CD4-positive, alpha-beta T cell (primary cell): ENCODE measurements at regions not wholly inside any gene's neighbourhood (a gene's known extent, or its start where the extent isn't known, plus 50 kb on each side); places are given as distances from the start of the nearest gene placed in this dataset.

Experiments used
- ATAC-seq: fragments of 200-7000 bp; cut with Tn5 transposase; one replicate; pipeline ENCODE4 v1.10.0; 2022; ENCODE audit warnings: mild to moderate bottlenecking; ENCODE audit not compliant: poor library complexity
- CTCF ChIA-PET: fragments of 350-600 bp; sonication (Branson Sonifier 250); formaldehyde crosslinking; loops from one replicate; lab custom pipeline; 2021; ENCODE audit warnings: antibody characterized with exemption, inconsistent platforms; lab: Charles Lee
- POLR2A ChIA-PET: fragments of 350-600 bp; sonication (Branson Sonifier 250); formaldehyde crosslinking; loops from one replicate; lab custom pipeline; 2021; ENCODE audit warnings: antibody characterized with exemption, inconsistent platforms; lab: Charles Lee
- DNase-seq, 14 experiments: peaks; one replicate each; pipeline ENCODE4 v3.0.0-alpha.2; 2013 to 2020; ENCODE audit warnings: mixed read lengths in 2 of 14
- H3K27ac ChIP-seq, 2 donors: one replicate each; pipeline versions ENCODE4 v1.5.1 to v1.7.0; 2013; ENCODE audit warnings: low read length in 2 of 2, low read depth in 1 of 2, mild to moderate bottlenecking in 1 of 2
- H3K27me3 ChIP-seq, 2 experiments: 1 replicate in 1 of 2; 2 replicates in 1 of 2; pipeline versions ENCODE4 v1.6.1 to v1.7.0; 2013; ENCODE audit warnings: low read length in 2 of 2, control low read depth in 1 of 2, mild to moderate bottlenecking in 1 of 2, moderate library complexity in 1 of 2; ENCODE audit not compliant: insufficient read depth in 2 of 2, control insufficient read depth in 1 of 2
- H3K36me3 ChIP-seq: one replicate; pipeline ENCODE4 v1.6.1; 2013; ENCODE audit warnings: low read length, control low read depth; ENCODE audit not compliant: insufficient read depth
- H3K4me1 ChIP-seq: one replicate; pipeline ENCODE4 v1.6.1; 2013; ENCODE audit warnings: low read length, control low read depth; ENCODE audit not compliant: insufficient read depth
- H3K4me3 ChIP-seq: one replicate; pipeline ENCODE4 v1.5.1; 2013; ENCODE audit warnings: mild to moderate bottlenecking, low read length, moderate library complexity
- H3K9me3 ChIP-seq, 2 experiments: 1 replicate in 1 of 2; 2 replicates in 1 of 2; pipeline versions ENCODE4 v1.6.1 to v1.7.0; 2013; ENCODE audit warnings: low read length in 2 of 2, mild to moderate bottlenecking in 2 of 2, control low read depth in 1 of 2, moderate library complexity in 1 of 2; ENCODE audit not compliant: control insufficient read depth in 1 of 2, insufficient read depth in 1 of 2
- H3K27ac Mint-ChIP-seq: one replicate; pipeline ENCODE4 v1.8.0; 2020; ENCODE audit warnings: mixed read lengths
- H3K27me3 Mint-ChIP-seq: one replicate; pipeline ENCODE4 v1.8.0; 2021; ENCODE audit warnings: mixed read lengths
- H3K36me3 Mint-ChIP-seq: one replicate; pipeline ENCODE4 v1.8.0; 2021; ENCODE audit warnings: low read depth, mixed read lengths
- H3K4me1 Mint-ChIP-seq: one replicate; pipeline ENCODE4 v1.8.0; 2021; ENCODE audit warnings: low read depth, mixed read lengths
- H3K4me3 Mint-ChIP-seq: one replicate; pipeline ENCODE4 v1.8.0; 2020; ENCODE audit warnings: mild to moderate bottlenecking, mixed read lengths
- H3K9me3 Mint-ChIP-seq: one replicate; pipeline ENCODE4 v1.8.0; 2020; ENCODE audit warnings: mixed read lengths
- intact Hi-C, 2 experiments: fragments of 100-400 bp; cut with DNase I in 1 of 2; cut with micrococcal nuclease in 1 of 2; formaldehyde crosslinking; loops; one replicate each; pipeline versions ENCODE4 v1.15.1 to v1.9.0; 2023 to 2025; cut with DNase I, micrococcal nuclease
- TF ChIP-seq, protein P1 (sequence below): fragments of 200-600 bp; IDR thresholded peaks from one replicate; pipeline ENCODE4 v1.8.0; 2022; ENCODE audit warnings: antibody characterized with exemption, mild to moderate bottlenecking

GRCh38 chr5:13189532-13189931 is 755.0 kb downstream of the DNAH5 start:
- ChIA-PET POLR2A (no interaction called here), CTCF (no interaction called here)
- no peak overlapping the region for H3K27ac ChIP-seq
- intact Hi-C loops = no loop called here
- H3K36me3 ChIP-seq = no peaks in the 10 kb centered on the region
- H3K27me3 ChIP-seq = no peaks in the 10 kb centered on the region
- H3K4me1 ChIP-seq = no peaks in the 10 kb centered on the region
- Mint-ChIP-seq H3K27me3 (no peaks in the 10 kb centered on the region), H3K4me1 (no peaks in the 10 kb centered on the region), H3K4me3 (no peak overlapping the region), H3K9me3 (peaks cover 2% of the 10 kb centered on the region), H3K27ac (no peak overlapping the region), H3K36me3 (no peaks in the 10 kb centered on the region)
- TF ChIP-seq, protein P1, sequence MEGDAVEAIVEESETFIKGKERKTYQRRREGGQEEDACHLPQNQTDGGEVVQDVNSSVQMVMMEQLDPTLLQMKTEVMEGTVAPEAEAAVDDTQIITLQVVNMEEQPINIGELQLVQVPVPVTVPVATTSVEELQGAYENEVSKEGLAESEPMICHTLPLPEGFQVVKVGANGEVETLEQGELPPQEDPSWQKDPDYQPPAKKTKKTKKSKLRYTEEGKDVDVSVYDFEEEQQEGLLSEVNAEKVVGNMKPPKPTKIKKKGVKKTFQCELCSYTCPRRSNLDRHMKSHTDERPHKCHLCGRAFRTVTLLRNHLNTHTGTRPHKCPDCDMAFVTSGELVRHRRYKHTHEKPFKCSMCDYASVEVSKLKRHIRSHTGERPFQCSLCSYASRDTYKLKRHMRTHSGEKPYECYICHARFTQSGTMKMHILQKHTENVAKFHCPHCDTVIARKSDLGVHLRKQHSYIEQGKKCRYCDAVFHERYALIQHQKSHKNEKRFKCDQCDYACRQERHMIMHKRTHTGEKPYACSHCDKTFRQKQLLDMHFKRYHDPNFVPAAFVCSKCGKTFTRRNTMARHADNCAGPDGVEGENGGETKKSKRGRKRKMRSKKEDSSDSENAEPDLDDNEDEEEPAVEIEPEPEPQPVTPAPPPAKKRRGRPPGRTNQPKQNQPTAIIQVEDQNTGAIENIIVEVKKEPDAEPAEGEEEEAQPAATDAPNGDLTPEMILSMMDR = no peak
- H3K9me3 ChIP-seq = no peaks in the 10 kb centered on the region
- ATAC-seq = no peak
- no peak overlapping the region for H3K4me3 ChIP-seq
- no peak for DNase-seq

DNA sequence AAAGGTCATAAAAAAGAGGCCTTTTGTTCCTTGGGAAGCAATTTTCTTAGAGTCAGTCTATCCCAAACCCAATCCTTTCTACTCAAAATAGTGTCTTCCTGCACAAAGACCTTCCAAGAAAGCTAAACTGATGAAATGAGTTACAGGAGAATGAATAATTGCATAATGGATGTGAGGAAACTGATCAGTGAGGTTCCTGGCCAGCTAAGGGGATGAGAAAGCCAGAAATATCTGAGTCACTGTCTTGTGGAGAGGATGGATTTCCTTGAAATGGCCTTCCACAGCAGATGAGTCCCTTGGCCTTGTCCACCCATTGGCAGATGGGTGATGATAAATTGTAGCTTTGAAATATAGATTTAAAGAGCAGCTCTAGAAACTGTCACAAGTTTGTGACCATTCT is 756.1 kb downstream of the DNAH5 start:
- ATAC-seq (no peak), DNase-seq (no peak)
- intact Hi-C loops = no loop called here
- Mint-ChIP-seq H3K27me3 (no peaks in the 10 kb centered on the region), H3K4me1 (no peaks in the 10 kb centered on the region), H3K36me3 (no peaks in the 10 kb centered on the region), H3K4me3 (no peak overlapping the region), H3K9me3 (peaks cover 4% of the 10 kb centered on the region), H3K27ac (no peak overlapping the region)
- CTCF ChIA-PET = no interaction called here
- no peaks in the 10 kb centered on the region for H3K4me1 ChIP-seq
- POLR2A ChIA-PET = no interaction called here
- H3K4me3 ChIP-seq = no peak overlapping the region
- H3K36me3 ChIP-seq = no peaks in the 10 kb centered on the region
- TF ChIP-seq, protein P1 = no peak
- no peak overlapping the region for H3K27ac ChIP-seq
- H3K9me3 ChIP-seq = no peaks in the 10 kb centered on the region
- H3K27me3 ChIP-seq = no peaks in the 10 kb centered on the region

DNA sequence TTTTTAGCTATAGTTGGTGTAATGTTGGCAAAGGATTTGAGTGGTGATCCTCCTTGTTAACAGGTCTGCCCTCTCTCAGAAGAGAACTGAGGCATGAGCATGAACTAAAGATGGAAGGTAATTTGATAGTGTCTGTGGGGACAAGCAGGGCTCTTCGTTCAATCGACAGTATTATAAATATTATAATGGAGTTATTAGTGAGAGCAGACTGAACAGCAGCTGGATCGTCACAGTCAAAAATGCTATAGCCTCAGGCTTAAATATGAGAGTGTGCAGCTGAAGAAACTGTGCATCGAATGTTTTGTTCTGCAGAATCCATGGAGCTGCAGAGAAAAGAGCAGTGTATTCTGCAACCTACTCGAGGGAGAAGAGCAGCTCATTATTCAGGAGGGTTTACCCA is 757.3 kb downstream of the DNAH5 start:
- ChIA-PET POLR2A (no interaction called here), CTCF (no interaction called here)
- no peak for DNase-seq
- Mint-ChIP-seq H3K27me3 (no peaks in the 10 kb centered on the region), H3K36me3 (no peaks in the 10 kb centered on the region), H3K4me3 (no peak overlapping the region), H3K4me1 (no peaks in the 10 kb centered on the region), H3K9me3 (peaks cover 8% of the 10 kb centered on the region), H3K27ac (no peak overlapping the region)
- Histone ChIP-seq H3K4me3 (no peak overlapping the region), H3K9me3 (no peaks in the 10 kb centered on the region), H3K27me3 (no peaks in the 10 kb centered on the region), H3K36me3 (no peaks in the 10 kb centered on the region), H3K4me1 (no peaks in the 10 kb centered on the region), H3K27ac (no peak overlapping the region)
- no peak for ATAC-seq
- intact Hi-C loops = no loop called here
- TF ChIP-seq, protein P1 = no peak
